ENCODE measurements at regions not wholly inside any gene's neighbourhood (a gene's known extent, or its start where the extent isn't known, plus 50 kb on each side); places are given as distances from the start of the nearest gene placed in this dataset.

- TF ChIP-seq CTCF (IDR thresholded peaks at IDR 0.05): no peak
- no peak for TF ChIP-seq POLR2A (IDR thresholded peaks at IDR 0.05)
These were observed 497.0 kb downstream of the FOXO1 start for GRCh38 chr13:40169476-40169875.
